Stomach (tissue), 8 donors: ENCODE measurements at regions not wholly inside any gene's neighbourhood (a gene's known extent, or its start where the extent isn't known, plus 50 kb on each side); places are given as distances from the start of the nearest gene placed in this dataset.

Experiments
- DNase-seq, 2 donors: peaks; one replicate each; pipeline versions ENCODE4 v3.0.0 to v3.0.0-alpha.2; 2013 to 2019
- H3K27ac ChIP-seq, 5 donors: fragments of 200-600 bp in 4 of 5; sonication (generic) in 4 of 5; one replicate each; pipeline ENCODE4 v1.5.1; 2013 to 2019; ENCODE audit warnings: mild to moderate bottlenecking in 1 of 5, moderate library complexity in 1 of 5
- H3K27me3 ChIP-seq, 3 donors: fragments of 200-600 bp; sonication (generic); one replicate each; pipeline ENCODE4 v1.5.1; 2017 to 2019; ENCODE audit warnings: mixed run types in 1 of 3
- H3K36me3 ChIP-seq, 4 donors: fragments of 200-600 bp; sonication (generic); 1 replicate in 3 of 4; 2 replicates in 1 of 4; pipeline ENCODE4 v1.5.1; 2016 to 2019
- H3K4me1 ChIP-seq, 4 donors: fragments of 200-600 bp; sonication (generic); one replicate each; pipeline ENCODE4 v1.5.1; 2016 to 2019
- H3K4me3 ChIP-seq, 4 donors: fragments of 200-600 bp; sonication (generic) in 3 of 4; one replicate each; pipeline ENCODE4 v1.5.1; 2016 to 2019; ENCODE audit warnings: mild to moderate bottlenecking in 1 of 4
- H3K9me3 ChIP-seq, 4 donors: fragments of 200-600 bp; sonication (generic); one replicate each; pipeline ENCODE4 v1.5.1; 2016 to 2019
- EP300 ChIP-seq: sonication (generic); formaldehyde crosslinking; IDR thresholded peaks from one replicate; pipeline ENCODE4 v1.6.1; 2017; ENCODE audit warnings: antibody characterized with exemption
- POLR2A ChIP-seq, 4 donors: fragments of 450-650 bp; IDR thresholded peaks; one replicate each; pipeline ENCODE4 v1.6.1; 2016; ENCODE audit warnings: antibody characterized with exemption in 4 of 4, control low read depth in 2 of 4, mild to moderate bottlenecking in 1 of 4, moderate library complexity in 1 of 4
- POLR2AphosphoS5 ChIP-seq, 3 donors: sonication (generic); formaldehyde crosslinking; IDR thresholded peaks; one replicate each; pipeline ENCODE4 v1.6.1; 2016; ENCODE audit warnings: antibody characterized with exemption in 3 of 3
- WGBS, 5 donors: extraction: QIAGEN DNeasy Blood & Tissue Kit in 3 of 5; methylation state at CpG; one replicate each; pipeline versions ENCODE4 v1.1.5 to v1.1.7; 2013 to 2018; 5-methylcytosine and 5-hydroxymethylcytosine counted together
- intact Hi-C: fragments of 100-400 bp; cut with DNase I; formaldehyde crosslinking; loops from one replicate; pipeline ENCODE4 v1.15.1; 2023; ENCODE audit warnings: low total_unique reads
- TF ChIP-seq, protein P1 (sequence below), 7 experiments: fragments of 450-650 bp in 4 of 7; fragments of 200-600 bp in 3 of 7; sonication (generic) in 3 of 7; IDR thresholded peaks; one replicate each; pipeline ENCODE4 v1.5.1; 2016 to 2019; ENCODE audit warnings: antibody characterized with exemption in 7 of 7, control low read depth in 2 of 7, mild to moderate bottlenecking in 1 of 7
- donor health status: healthy with polysubstance abuse.
- donor health status: Bipolar disorder and iron deficiency.
- donor health status: healthy.

DNA sequence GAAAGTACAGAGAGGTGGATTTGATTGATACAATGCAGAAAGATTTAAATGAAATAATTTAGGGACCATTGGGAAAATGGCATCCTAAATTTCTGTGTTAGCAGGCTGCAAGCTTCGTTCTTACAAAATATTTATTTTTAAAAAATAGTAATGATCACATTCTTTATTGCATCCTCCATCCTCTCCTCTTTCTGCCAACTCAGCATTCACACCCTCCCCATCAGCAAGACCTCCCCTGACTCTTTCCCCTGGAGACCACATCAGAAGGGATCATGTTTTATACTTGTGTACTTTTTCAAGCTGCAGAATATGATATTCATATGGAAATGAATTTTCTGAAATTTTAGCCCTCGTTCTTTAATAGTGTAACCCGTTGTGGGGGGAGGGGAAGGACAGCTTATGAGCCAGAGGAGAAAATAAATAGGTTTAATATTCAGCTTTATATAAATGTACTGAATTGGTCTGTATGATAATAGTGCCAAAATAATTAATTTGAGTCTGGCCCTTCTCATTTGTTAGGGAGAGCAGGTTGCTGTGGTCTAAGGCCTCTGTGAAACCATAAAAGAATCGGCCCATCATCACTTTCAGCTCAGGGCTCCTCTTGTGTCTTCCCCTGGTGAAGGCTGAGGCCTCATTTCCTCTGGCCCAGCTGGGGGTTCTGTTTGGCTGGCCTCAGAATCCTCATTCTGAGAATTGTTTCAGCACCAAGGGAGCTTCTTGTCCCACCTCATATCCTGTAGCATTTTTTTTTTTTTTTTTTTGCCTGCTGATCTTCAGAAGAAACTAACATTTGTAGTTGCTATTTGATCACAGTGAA lies 330.8 kb downstream of the TXNL1 start:
- H3K4me3 ChIP-seq: no peak overlapping the region
- intact Hi-C loops: no loop called here
- no peaks in the 10 kb centered on the region for H3K4me1 ChIP-seq
- no peaks in the 10 kb centered on the region for H3K27me3 ChIP-seq
- TF ChIP-seq EP300 (no peak), POLR2AphosphoS5 (IDR thresholded peaks at IDR 0.05) (no peak), POLR2A (IDR thresholded peaks at IDR 0.05) (no peak)
- TF ChIP-seq, protein P1, sequence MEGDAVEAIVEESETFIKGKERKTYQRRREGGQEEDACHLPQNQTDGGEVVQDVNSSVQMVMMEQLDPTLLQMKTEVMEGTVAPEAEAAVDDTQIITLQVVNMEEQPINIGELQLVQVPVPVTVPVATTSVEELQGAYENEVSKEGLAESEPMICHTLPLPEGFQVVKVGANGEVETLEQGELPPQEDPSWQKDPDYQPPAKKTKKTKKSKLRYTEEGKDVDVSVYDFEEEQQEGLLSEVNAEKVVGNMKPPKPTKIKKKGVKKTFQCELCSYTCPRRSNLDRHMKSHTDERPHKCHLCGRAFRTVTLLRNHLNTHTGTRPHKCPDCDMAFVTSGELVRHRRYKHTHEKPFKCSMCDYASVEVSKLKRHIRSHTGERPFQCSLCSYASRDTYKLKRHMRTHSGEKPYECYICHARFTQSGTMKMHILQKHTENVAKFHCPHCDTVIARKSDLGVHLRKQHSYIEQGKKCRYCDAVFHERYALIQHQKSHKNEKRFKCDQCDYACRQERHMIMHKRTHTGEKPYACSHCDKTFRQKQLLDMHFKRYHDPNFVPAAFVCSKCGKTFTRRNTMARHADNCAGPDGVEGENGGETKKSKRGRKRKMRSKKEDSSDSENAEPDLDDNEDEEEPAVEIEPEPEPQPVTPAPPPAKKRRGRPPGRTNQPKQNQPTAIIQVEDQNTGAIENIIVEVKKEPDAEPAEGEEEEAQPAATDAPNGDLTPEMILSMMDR (IDR thresholded peaks at IDR 0.05): no peak
- WGBS, 5 donors: 69 to 77% (median 71%) methylated on average over 4 of the region's 4 CpGs
- no peaks in the 10 kb centered on the region for H3K9me3 ChIP-seq
- no peaks in the 10 kb centered on the region for H3K36me3 ChIP-seq
- DNase-seq: no peak
- no peak overlapping the region for H3K27ac ChIP-seq

DNA sequence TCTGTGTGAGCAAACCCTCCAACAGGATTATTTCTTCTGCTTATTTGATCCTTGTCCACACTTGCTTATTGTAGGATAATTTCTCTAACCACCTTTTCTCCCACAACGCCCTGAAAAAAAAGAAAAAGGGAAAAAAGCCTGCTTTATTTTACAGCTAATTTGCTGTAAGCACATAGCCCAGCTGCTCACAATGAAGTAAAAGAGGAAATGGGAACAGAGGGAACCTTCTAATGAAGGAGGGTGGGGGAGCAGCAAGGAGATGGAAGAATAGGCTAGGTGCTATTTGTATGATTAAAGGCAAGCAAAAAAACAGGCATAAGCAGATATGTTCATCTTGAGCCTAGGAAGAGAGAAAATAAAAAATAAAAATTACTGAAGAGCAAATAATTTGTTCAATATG lies 331.6 kb downstream of the TXNL1 start:
- TF ChIP-seq, protein P1 (IDR thresholded peaks at IDR 0.05): no peak
- TF ChIP-seq EP300 (no peak), POLR2A (IDR thresholded peaks at IDR 0.05) (no peak), POLR2AphosphoS5 (IDR thresholded peaks at IDR 0.05) (no peak)
- H3K27ac ChIP-seq: no peak overlapping the region
- 36 to 52% (median 50%) methylated on average over 1 of the region's 1 CpG for WGBS, 5 donors
- intact Hi-C loops: no loop called here
- H3K36me3 ChIP-seq: no peaks in the 10 kb centered on the region
- no peaks in the 10 kb centered on the region for H3K9me3 ChIP-seq
- H3K4me3 ChIP-seq: no peak overlapping the region
- no peaks in the 10 kb centered on the region for H3K27me3 ChIP-seq
- DNase-seq: no peak
- H3K4me1 ChIP-seq: no peaks in the 10 kb centered on the region

GRCh38 chr18:56305583-56305982 lies 332.8 kb downstream of the TXNL1 start:
- H3K27me3 ChIP-seq: no peaks in the 10 kb centered on the region
- no peak for DNase-seq
- H3K9me3 ChIP-seq: no peaks in the 10 kb centered on the region
- H3K4me3 ChIP-seq: no peak overlapping the region
- intact Hi-C loops: no loop called here
- TF ChIP-seq POLR2AphosphoS5 (IDR thresholded peaks at IDR 0.05) (no peak), POLR2A (IDR thresholded peaks at IDR 0.05) (no peak), EP300 (no peak)
- TF ChIP-seq, protein P1 (IDR thresholded peaks at IDR 0.05): no peak
- no peak overlapping the region for H3K27ac ChIP-seq
- no peaks in the 10 kb centered on the region for H3K4me1 ChIP-seq
- H3K36me3 ChIP-seq: no peaks in the 10 kb centered on the region

- Histone ChIP-seq H3K4me3 (no peak overlapping the region), H3K27me3 (no peaks in the 10 kb centered on the region), H3K36me3 (no peaks in the 10 kb centered on the region), H3K4me1 (no peaks in the 10 kb centered on the region), H3K9me3 (no peaks in the 10 kb centered on the region), H3K27ac (no peak overlapping the region)
- TF ChIP-seq, protein P1 (IDR thresholded peaks at IDR 0.05): no peak
- TF ChIP-seq EP300: no peak
- no peak for TF ChIP-seq POLR2A (IDR thresholded peaks at IDR 0.05)
- no peak for TF ChIP-seq POLR2AphosphoS5 (IDR thresholded peaks at IDR 0.05)
- 88 to 95% (median 92%) methylated on average over 11 of the region's 11 CpGs for WGBS, 5 donors
- intact Hi-C loops: no loop called here
- no peak for DNase-seq
Measured at GRCh38 chr18:56302156-56302555, 336.2 kb downstream of the TXNL1 start.
